Suppressor macrophage (primary cell): ENCODE measurements at regions not wholly inside any gene's neighbourhood (a gene's known extent, or its start where the extent isn't known, plus 50 kb on each side); places are given as distances from the start of the nearest gene placed in this dataset.
"Not testable (repeated sequence)": the region's sequence is repeated elsewhere in the genome, so short reads cannot be mapped to it uniquely, and the experiment has no call there.

Experiments used
- DNase-seq, 4 experiments: peaks; one replicate each; pipeline ENCODE4 v3.0.0-alpha.2; 2020 to 2022

- DNase-seq = not testable (repeated sequence)
Observed at GRCh38 chr9:74102148-74102547, 395.0 kb upstream of the RORB start.

- no peak for DNase-seq
Observed at GRCh38 chr9:74102702-74103101, 394.4 kb upstream of the RORB start.

- no peak for DNase-seq
Observed at GRCh38 chr9:74107692-74108091, 389.4 kb upstream of the RORB start.

GRCh38 chr9:74115976-74116375, 381.2 kb upstream of the RORB start:
- DNase-seq = no peak

GRCh38 chr9:74117151-74117550, 380.0 kb upstream of the RORB start:
- no peak for DNase-seq

- no peak for DNase-seq
Observed at GRCh38 chr9:74117731-74118130, 379.4 kb upstream of the RORB start.

- no peak for DNase-seq
Observed at GRCh38 chr9:74120061-74120460, 377.1 kb upstream of the RORB start.

GRCh38 chr9:74120470-74120869, 376.7 kb upstream of the RORB start:
- DNase-seq = no peak

- DNase-seq = no peak
Observed at GRCh38 chr9:74122216-74122615, 374.9 kb upstream of the RORB start.

GRCh38 chr9:74122661-74123060, 374.5 kb upstream of the RORB start:
- no peak for DNase-seq

GRCh38 chr9:74125941-74126340, 371.2 kb upstream of the RORB start:
- no peak for DNase-seq

GRCh38 chr9:74132986-74133385, 364.1 kb upstream of the RORB start:
- no peak for DNase-seq

GRCh38 chr9:74133921-74134320, 363.2 kb upstream of the RORB start:
- no peak for DNase-seq

GRCh38 chr9:74138182-74138581, 359.0 kb upstream of the RORB start:
- no peak for DNase-seq

GRCh38 chr9:74140141-74140540, 357.0 kb upstream of the RORB start:
- DNase-seq = no peak

- no peak for DNase-seq
Observed at GRCh38 chr9:74147906-74148305, 349.2 kb upstream of the RORB start.

- DNase-seq = no peak
Observed at GRCh38 chr9:74172874-74173273, 324.3 kb upstream of the RORB start.

GRCh38 chr9:74173284-74173683, 323.9 kb upstream of the RORB start:
- no peak for DNase-seq

GRCh38 chr9:74197771-74198170, 299.4 kb upstream of the RORB start:
- DNase-seq = not testable (repeated sequence)

GRCh38 chr9:74205056-74205455, 292.1 kb upstream of the RORB start:
- no peak for DNase-seq

- no peak for DNase-seq
Observed at GRCh38 chr9:74218385-74219063, 278.6 kb upstream of the RORB start.

GRCh38 chr9:74220327-74220726, 276.8 kb upstream of the RORB start:
- DNase-seq = no peak

GRCh38 chr9:74236857-74237256, 260.3 kb upstream of the RORB start:
- no peak for DNase-seq

GRCh38 chr9:74245866-74246497, 251.2 kb upstream of the RORB start:
- no peak for DNase-seq

GRCh38 chr9:74255489-74255984, 241.6 kb upstream of the RORB start:
- DNase-seq = no peak
